Epithelial cell of esophagus (primary cell): ENCODE measurements at regions not wholly inside any gene's neighbourhood (a gene's known extent, or its start where the extent isn't known, plus 50 kb on each side); places are given as distances from the start of the nearest gene placed in this dataset.

Experiments used
- DNase-seq: peaks from one replicate; pipeline ENCODE4 v3.0.0; 2010; ENCODE audit warnings: low read depth
- H3K4me3 ChIP-seq: 2 replicates; pipeline ENCODE4 v1.5.1; 2011; ENCODE audit warnings: mild to moderate bottlenecking, low read length, control low read depth
- TF ChIP-seq, protein P1 (sequence below): IDR thresholded peaks from 2 replicates; pipeline ENCODE4 v1.5.1; 2011; ENCODE audit warnings: low read depth, mild to moderate bottlenecking, low read length, control low read depth, inconsistent platforms; ENCODE audit not compliant: insufficient read depth; ENCODE audit errors: missing control alignments

DNA sequence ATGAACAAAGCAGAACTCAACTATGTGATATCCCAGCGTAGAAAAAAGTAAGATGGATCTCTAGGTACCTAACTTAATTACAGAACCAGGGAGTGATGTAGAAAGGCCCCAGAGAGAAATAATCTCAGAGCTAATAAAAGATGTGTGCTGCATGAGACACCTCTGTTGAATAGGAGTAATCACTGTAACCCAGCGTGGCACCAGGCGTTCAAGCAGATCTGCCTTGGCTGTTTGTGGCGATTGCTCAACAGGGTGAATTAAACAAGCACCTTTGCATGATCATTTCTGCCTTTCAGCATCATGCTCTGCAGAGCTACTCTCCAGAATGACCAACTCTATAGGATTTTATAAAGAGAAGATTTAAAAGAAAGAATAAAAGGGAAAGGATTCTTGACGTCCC lies 81.7 kb upstream of the KCNIP4 start:
- DNase-seq: peak; percentile 7
- TF ChIP-seq, protein P1, sequence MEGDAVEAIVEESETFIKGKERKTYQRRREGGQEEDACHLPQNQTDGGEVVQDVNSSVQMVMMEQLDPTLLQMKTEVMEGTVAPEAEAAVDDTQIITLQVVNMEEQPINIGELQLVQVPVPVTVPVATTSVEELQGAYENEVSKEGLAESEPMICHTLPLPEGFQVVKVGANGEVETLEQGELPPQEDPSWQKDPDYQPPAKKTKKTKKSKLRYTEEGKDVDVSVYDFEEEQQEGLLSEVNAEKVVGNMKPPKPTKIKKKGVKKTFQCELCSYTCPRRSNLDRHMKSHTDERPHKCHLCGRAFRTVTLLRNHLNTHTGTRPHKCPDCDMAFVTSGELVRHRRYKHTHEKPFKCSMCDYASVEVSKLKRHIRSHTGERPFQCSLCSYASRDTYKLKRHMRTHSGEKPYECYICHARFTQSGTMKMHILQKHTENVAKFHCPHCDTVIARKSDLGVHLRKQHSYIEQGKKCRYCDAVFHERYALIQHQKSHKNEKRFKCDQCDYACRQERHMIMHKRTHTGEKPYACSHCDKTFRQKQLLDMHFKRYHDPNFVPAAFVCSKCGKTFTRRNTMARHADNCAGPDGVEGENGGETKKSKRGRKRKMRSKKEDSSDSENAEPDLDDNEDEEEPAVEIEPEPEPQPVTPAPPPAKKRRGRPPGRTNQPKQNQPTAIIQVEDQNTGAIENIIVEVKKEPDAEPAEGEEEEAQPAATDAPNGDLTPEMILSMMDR: no peak
- H3K4me3 ChIP-seq: no peak overlapping the region

DNA sequence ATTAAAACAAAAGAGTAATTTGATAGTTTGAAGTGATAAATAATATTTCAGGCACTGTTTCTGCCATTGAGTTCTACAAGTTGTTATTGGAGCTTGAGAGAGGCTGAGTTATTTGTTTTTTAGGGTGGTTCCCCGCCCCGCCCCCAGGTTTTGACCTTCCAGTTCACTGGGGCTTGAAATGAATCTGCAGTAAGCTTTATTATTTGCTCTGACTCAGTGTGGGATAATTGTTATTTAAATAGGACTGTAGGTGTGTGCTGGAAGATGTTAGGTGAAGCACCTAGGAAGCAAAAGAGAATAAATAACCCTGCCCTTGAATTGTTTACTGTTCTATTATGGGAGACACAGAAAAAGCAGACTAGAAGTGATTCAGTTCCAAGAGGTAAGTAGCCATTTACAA lies 81.2 kb upstream of the KCNIP4 start:
- peak; percentile 45 for DNase-seq
- TF ChIP-seq, protein P1: no peak
- no peak overlapping the region for H3K4me3 ChIP-seq

- no peak overlapping the region for H3K4me3 ChIP-seq
- DNase-seq: no peak
- TF ChIP-seq, protein P1: no peak
Observed at GRCh38 chr4:22021106-22021505, 72.5 kb upstream of the KCNIP4 start.

DNA sequence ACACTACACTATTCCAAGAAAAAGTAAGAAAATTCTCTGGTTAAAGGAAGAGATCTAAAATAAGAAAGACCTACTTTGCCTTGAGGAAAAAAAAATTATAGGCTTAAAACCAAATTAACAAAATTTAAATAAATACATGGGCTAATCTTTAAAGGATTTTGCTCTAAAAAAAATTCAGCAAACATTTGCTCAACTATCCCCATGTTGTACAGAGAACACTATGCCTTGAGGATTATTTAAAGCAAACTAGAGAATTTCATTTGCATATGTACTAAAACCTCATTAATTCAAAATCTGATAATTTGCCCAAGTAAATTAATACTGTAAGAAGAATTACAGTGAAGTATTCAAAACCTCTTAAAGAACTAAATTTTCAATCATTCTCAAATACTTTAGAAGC lies 71.6 kb upstream of the KCNIP4 start:
- H3K4me3 ChIP-seq: no peak overlapping the region
- no peak for DNase-seq
- TF ChIP-seq, protein P1: no peak

DNA sequence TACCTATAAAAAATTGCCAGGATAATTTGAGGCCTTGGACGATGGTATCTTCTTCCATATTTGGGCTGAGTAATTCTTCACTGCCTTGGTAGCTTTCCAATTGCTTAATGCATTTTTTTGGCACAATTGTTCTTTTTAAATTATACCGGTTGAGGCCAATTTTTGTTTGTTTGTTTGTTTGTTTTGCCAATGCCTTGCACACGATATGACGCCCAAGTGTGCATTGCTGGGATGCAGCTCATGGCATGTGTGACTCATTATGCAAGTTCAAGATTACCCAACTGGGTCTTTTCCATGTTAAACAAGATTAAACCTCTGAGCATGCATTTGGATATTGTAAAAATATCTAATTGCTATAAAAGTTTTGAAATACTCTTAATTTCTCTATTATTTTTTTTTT lies 71.1 kb upstream of the KCNIP4 start:
- DNase-seq: peak; percentile 17
- no peak overlapping the region for H3K4me3 ChIP-seq
- TF ChIP-seq, protein P1: no peak

DNA sequence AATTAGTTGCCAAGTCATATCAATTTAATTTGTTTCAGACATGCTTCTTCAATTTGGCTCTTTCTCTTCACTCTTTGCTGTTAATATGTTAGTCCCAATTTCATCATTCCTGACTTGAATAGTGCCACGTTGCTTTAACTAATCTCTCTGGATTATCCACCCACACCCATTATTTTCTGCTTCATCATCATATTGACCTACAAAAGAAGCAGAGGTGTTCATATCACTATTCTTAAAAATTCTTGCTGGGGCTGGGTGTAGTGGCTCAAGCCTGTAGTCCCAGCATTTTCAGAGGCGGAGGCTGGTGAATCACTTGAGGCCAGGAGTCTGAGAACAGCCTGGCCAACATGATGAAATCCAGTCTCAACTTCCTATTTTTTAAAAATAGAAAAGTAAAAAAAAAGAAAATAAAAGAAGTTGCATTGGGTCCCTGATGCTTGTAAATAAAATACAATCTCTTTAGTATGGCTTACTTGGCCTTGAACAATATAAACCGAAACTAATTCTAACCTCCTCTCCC lies 65.7 kb upstream of the KCNIP4 start:
- TF ChIP-seq, protein P1: no peak
- H3K4me3 ChIP-seq: no peak overlapping the region
- DNase-seq: peak; percentile 2

GRCh38 chr4:22003878-22004277 lies 55.3 kb upstream of the KCNIP4 start:
- TF ChIP-seq, protein P1: no peak
- no peak overlapping the region for H3K4me3 ChIP-seq
- DNase-seq: no peak
